MM.1S (cell line): ENCODE measurements at regions not wholly inside any gene's neighbourhood (a gene's known extent, or its start where the extent isn't known, plus 50 kb on each side); places are given as distances from the start of the nearest gene placed in this dataset.

Source experiments
- CTCF ChIP-seq: fragments of 300-600 bp; sonication (generic); IDR thresholded peaks from 2 replicates; pipeline ENCODE4 v1.5.1; 2016; ENCODE audit warnings: antibody characterized with exemption, low read length, mixed read lengths
- EZH2 ChIP-seq: fragments of 300-600 bp; sonication (generic); optimal IDR thresholded peaks from 2 replicates; pipeline ENCODE3; 2017; ENCODE audit warnings: low read depth, mild to moderate bottlenecking, antibody characterized with exemption, low read length, mixed read lengths
- EZH2phosphoT487 ChIP-seq: fragments of 300-600 bp; sonication (generic); IDR thresholded peaks from 2 replicates; pipeline ENCODE4 v1.6.1; 2018; ENCODE audit warnings: antibody characterized with exemption, low read length

GRCh38 chr13:89383891-89384290, 1712.7 kb downstream of the SLITRK5 start:
- no peak for TF ChIP-seq CTCF
- TF ChIP-seq EZH2: no peak
- TF ChIP-seq EZH2phosphoT487: no peak
